Neural cell (in vitro differentiated cells): ENCODE measurements at regions not wholly inside any gene's neighbourhood (a gene's known extent, or its start where the extent isn't known, plus 50 kb on each side); places are given as distances from the start of the nearest gene placed in this dataset.

Experiments used
- H2AFZ ChIP-seq: fragments of 200-600, 300-800 bp; sonication (generic), shearing (Covaris generic); 2 replicates; pipeline ENCODE4 v1.6.0; 2014; ENCODE audit warnings: low read depth, mild to moderate bottlenecking, antibody characterized with exemption, low read length, moderate library complexity
- H3F3A ChIP-seq: fragments of 200-600 bp; shearing (Covaris generic); 2 replicates; pipeline ENCODE4 v1.6.1; 2016; ENCODE audit warnings: mild to moderate bottlenecking, moderate library complexity, mixed read lengths, antibody characterized with exemption, low read length; ENCODE audit not compliant: insufficient read depth, poor library complexity, severe bottlenecking
- H3K27ac ChIP-seq: fragments of 200-600, 300-800 bp; sonication (generic), shearing (Covaris generic); 2 replicates; pipeline ENCODE4 v1.5.1; 2014; ENCODE audit warnings: mild to moderate bottlenecking, low read length, moderate library complexity
- H3K27me3 ChIP-seq: fragments of 300-800, 200-600 bp; sonication (generic), shearing (Covaris generic); 2 replicates; pipeline ENCODE4 v1.6.0; 2014; ENCODE audit warnings: mild to moderate bottlenecking, low read depth, low read length, moderate library complexity; ENCODE audit not compliant: insufficient read depth
- H3K36me3 ChIP-seq: fragments of 300-800, 200-600 bp; sonication (generic), shearing (Covaris generic); 2 replicates; pipeline ENCODE4 v1.5.1; 2014; ENCODE audit warnings: mild to moderate bottlenecking, antibody characterized with exemption, low read length, moderate library complexity; ENCODE audit not compliant: insufficient read depth
- H3K4me2 ChIP-seq: fragments of 300-800, 200-600 bp; sonication (generic), shearing (Covaris generic); 2 replicates; pipeline ENCODE4 v1.6.0; 2014; ENCODE audit warnings: mild to moderate bottlenecking, low read length
- H3K4me3 ChIP-seq: fragments of 300-800, 200-600 bp; sonication (generic), shearing (Covaris generic); 2 replicates; pipeline ENCODE4 v1.5.1; 2014; ENCODE audit warnings: mild to moderate bottlenecking, low read length, moderate library complexity
- H3K79me2 ChIP-seq: fragments of 200-600 bp; shearing (Covaris generic); replicated peaks from 2 replicates; pipeline ENCODE4 v1.6.0; 2014; ENCODE audit warnings: mild to moderate bottlenecking, low read length, moderate library complexity; ENCODE audit not compliant: insufficient read depth
- H3K9ac ChIP-seq: fragments of 300-800, 200-600 bp; sonication (generic), shearing (Covaris generic); 2 replicates; pipeline ENCODE4 v1.6.1; 2016; ENCODE audit warnings: mild to moderate bottlenecking, low read length, mixed read lengths
- H3K9me2 ChIP-seq: fragments of 200-600 bp; shearing (Covaris generic); 2 replicates; pipeline ENCODE4 v1.6.1; 2016; ENCODE audit warnings: mild to moderate bottlenecking, low read length, mixed read lengths; ENCODE audit not compliant: insufficient read depth
- H3K9me3 ChIP-seq: fragments of 200-600, 300-800 bp; sonication (generic), shearing (Covaris generic); 2 replicates; pipeline ENCODE4 v1.6.1; 2016; ENCODE audit warnings: mild to moderate bottlenecking, mixed run types, low read length, moderate library complexity, mixed read lengths
- H4K20me1 ChIP-seq: fragments of 200-600 bp; shearing (Covaris generic); 2 replicates; pipeline ENCODE4 v1.6.1; 2016; ENCODE audit warnings: mild to moderate bottlenecking, mixed run types; ENCODE audit not compliant: insufficient read depth
- CTCF ChIP-seq: fragments of 450-650 bp; IDR thresholded peaks from 2 replicates; pipeline ENCODE4 v1.5.1; 2014; ENCODE audit warnings: antibody characterized with exemption, mild to moderate bottlenecking, moderate library complexity; ENCODE audit not compliant: poor library complexity, severe bottlenecking
- EP300 ChIP-seq: fragments of 450-650 bp; conservative IDR thresholded peaks from 2 replicates; pipeline ENCODE4 v1.6.1; 2014; ENCODE audit warnings: antibody characterized with exemption, mild to moderate bottlenecking, moderate library complexity; ENCODE audit not compliant: poor library complexity, severe bottlenecking
- EZH2 ChIP-seq: fragments of 200-600, 300-800 bp; shearing (Covaris generic), sonication (generic); IDR thresholded peaks from 2 replicates; pipeline ENCODE4 v1.6.1; 2014; ENCODE audit warnings: antibody characterized with exemption, low read length, borderline replicate concordance, mild to moderate bottlenecking; ENCODE audit not compliant: insufficient read depth, poor library complexity, severe bottlenecking
- MXI1 ChIP-seq: fragments of 450-650 bp; conservative IDR thresholded peaks from 2 replicates; pipeline ENCODE4 v1.6.1; 2014; ENCODE audit warnings: antibody characterized with exemption, mild to moderate bottlenecking; ENCODE audit not compliant: poor library complexity, severe bottlenecking
- POLR2AphosphoS5 ChIP-seq: IDR thresholded peaks from 2 replicates; pipeline ENCODE4 v1.6.1; 2012
- RAD21 ChIP-seq: fragments of 450-650 bp; conservative IDR thresholded peaks from 2 replicates; pipeline ENCODE4 v1.6.1; 2014; ENCODE audit warnings: antibody characterized with exemption, mild to moderate bottlenecking, moderate library complexity
- REST ChIP-seq: IDR thresholded peaks from 2 replicates; pipeline ENCODE4 v1.6.1; 2012; ENCODE audit warnings: borderline replicate concordance
- SMC3 ChIP-seq: fragments of 450-650 bp; conservative IDR thresholded peaks from 2 replicates; pipeline ENCODE4 v1.6.1; 2014; ENCODE audit warnings: antibody characterized with exemption, mild to moderate bottlenecking, moderate library complexity; ENCODE audit not compliant: poor library complexity
- TAF1 ChIP-seq: IDR thresholded peaks from 2 replicates; pipeline ENCODE4 v1.6.1; 2012; ENCODE audit warnings: low read depth

GRCh38 chr15:25620466-25620865 lies 181.6 kb upstream of the UBE3A start:
- Histone ChIP-seq H3F3A (no peaks in the 10 kb centered on the region), H3K27ac (no peak overlapping the region), H3K79me2 (no peaks in the 10 kb centered on the region), H4K20me1 (no peaks in the 10 kb centered on the region), H3K4me2 (no peak overlapping the region), H3K9me3 (no peaks in the 10 kb centered on the region), H3K36me3 (no peaks in the 10 kb centered on the region), H3K9me2 (no peaks in the 10 kb centered on the region), H3K4me3 (no peak overlapping the region), H3K27me3 (no peaks in the 10 kb centered on the region), H3K9ac (no peak overlapping the region), H2AFZ (no peak overlapping the region)
- no peak for TF ChIP-seq RAD21
- no peak for TF ChIP-seq SMC3
- TF ChIP-seq TAF1, result no peak
- TF ChIP-seq REST, result no peak
- TF ChIP-seq EP300, result no peak

- H3F3A ChIP-seq, result no peaks in the 10 kb centered on the region
- no peak overlapping the region for H3K9ac ChIP-seq
- H3K4me3 ChIP-seq, result no peak overlapping the region
- H3K9me3 ChIP-seq, result no peaks in the 10 kb centered on the region
- H4K20me1 ChIP-seq, result no peaks in the 10 kb centered on the region
- no peak overlapping the region for H3K27ac ChIP-seq
- H2AFZ ChIP-seq, result no peak overlapping the region
- H3K27me3 ChIP-seq, result no peaks in the 10 kb centered on the region
- H3K36me3 ChIP-seq, result no peaks in the 10 kb centered on the region
- H3K4me2 ChIP-seq, result no peak overlapping the region
- H3K79me2 ChIP-seq, result no peaks in the 10 kb centered on the region
- TF ChIP-seq REST, result no peak
- TF ChIP-seq TAF1, result no peak
- no peak for TF ChIP-seq EP300
- no peak for TF ChIP-seq EZH2
- TF ChIP-seq RAD21, result no peak
- no peak for TF ChIP-seq MXI1
- TF ChIP-seq CTCF, result no peak
- no peak for TF ChIP-seq SMC3
- no peak for TF ChIP-seq POLR2AphosphoS5
- H3K9me2 ChIP-seq, result no peaks in the 10 kb centered on the region
Measured at GRCh38 chr15:25619761-25620160, 180.9 kb upstream of the UBE3A start.
